HUES64 (cell line): ENCODE measurements at regions not wholly inside any gene's neighbourhood (a gene's known extent, or its start where the extent isn't known, plus 50 kb on each side); places are given as distances from the start of the nearest gene placed in this dataset.

Experiments
- H3K27ac ChIP-seq: 2 replicates; pipeline ENCODE4 v1.7.0; 2013; ENCODE audit warnings: low read depth, low read length, inconsistent platforms
- H3K27me3 ChIP-seq: 2 replicates; pipeline ENCODE4 v1.6.1; 2013; ENCODE audit warnings: mild to moderate bottlenecking, low read length; ENCODE audit not compliant: insufficient read depth
- H3K36me3 ChIP-seq: 2 replicates; pipeline ENCODE4 v1.6.1; 2013; ENCODE audit warnings: mild to moderate bottlenecking, low read length; ENCODE audit not compliant: insufficient read depth
- H3K4me1 ChIP-seq: 2 replicates; pipeline ENCODE4 v1.6.1; 2013; ENCODE audit warnings: mild to moderate bottlenecking, low read length, moderate library complexity; ENCODE audit not compliant: insufficient read depth
- H3K4me3 ChIP-seq: 2 replicates; pipeline ENCODE4 v1.5.1; 2013; ENCODE audit warnings: mild to moderate bottlenecking, low read length, moderate library complexity
- H3K9ac ChIP-seq: 2 replicates; pipeline ENCODE4 v1.6.1; 2013; ENCODE audit warnings: mild to moderate bottlenecking, low read depth, low read length
- H3K9me3 ChIP-seq: 2 replicates; pipeline ENCODE4 v1.6.1; 2013; ENCODE audit warnings: low read depth, low read length; ENCODE audit not compliant: insufficient read depth
- WGBS: fragments of 150-250, 120-280 bp; methylation state at CpG from one replicate; pipeline ENCODE4 v1.1.7; 2013; ENCODE audit warnings: missing lambda C conversion rate; 5-methylcytosine and 5-hydroxymethylcytosine counted together

GRCh38 chr5:96282020-96282419 lies 151.0 kb downstream of the PCSK1 start:
- no peaks in the 10 kb centered on the region for H3K36me3 ChIP-seq
- H3K9me3 ChIP-seq: peaks cover 4% of the 10 kb centered on the region; the same call in 1 of the 2 replicates
- H3K27ac ChIP-seq: no peak overlapping the region
- no peak overlapping the region for H3K9ac ChIP-seq
- WGBS: 96% methylated on average over 8 of the region's 8 CpGs
- H3K4me1 ChIP-seq: peaks cover 17% of the 10 kb centered on the region
- no peaks in the 10 kb centered on the region for H3K27me3 ChIP-seq
- H3K4me3 ChIP-seq: no peak overlapping the region

GRCh38 chr5:96280946-96281393 lies 152.1 kb downstream of the PCSK1 start:
- no peaks in the 10 kb centered on the region for H3K36me3 ChIP-seq
- no peaks in the 10 kb centered on the region for H3K27me3 ChIP-seq
- WGBS: 50% methylated on average over 2 of the region's 2 CpGs
- H3K9me3 ChIP-seq: peaks cover 4% of the 10 kb centered on the region; the same call in 1 of the 2 replicates
- no peak overlapping the region for H3K9ac ChIP-seq
- no peak overlapping the region for H3K27ac ChIP-seq
- peaks cover 8% of the 10 kb centered on the region for H3K4me1 ChIP-seq
- H3K4me3 ChIP-seq: no peak overlapping the region

- Histone ChIP-seq H3K9me3 (peaks cover 4% of the 10 kb centered on the region; the same call in 1 of the 2 replicates), H3K27me3 (no peaks in the 10 kb centered on the region), H3K9ac (no peak overlapping the region), H3K27ac (no peak overlapping the region), H3K36me3 (no peaks in the 10 kb centered on the region), H3K4me3 (no peak overlapping the region), H3K4me1 (no peaks in the 10 kb centered on the region)
- 95% methylated on average over 4 of the region's 6 CpGs for WGBS
Observed at GRCh38 chr5:96279801-96280542, 153.1 kb downstream of the PCSK1 start.

GRCh38 chr5:96278981-96279380 lies 154.1 kb downstream of the PCSK1 start:
- Histone ChIP-seq H3K4me1 (no peaks in the 10 kb centered on the region), H3K27ac (no peak overlapping the region), H3K27me3 (no peaks in the 10 kb centered on the region), H3K4me3 (no peak overlapping the region), H3K9me3 (peaks cover 4% of the 10 kb centered on the region; the same call in 1 of the 2 replicates), H3K9ac (no peak overlapping the region), H3K36me3 (no peaks in the 10 kb centered on the region)
- 97% methylated on average over 3 of the region's 3 CpGs for WGBS

- Histone ChIP-seq H3K4me1 (no peaks in the 10 kb centered on the region), H3K27ac (no peak overlapping the region), H3K27me3 (no peaks in the 10 kb centered on the region), H3K36me3 (no peaks in the 10 kb centered on the region), H3K9me3 (peaks cover 4% of the 10 kb centered on the region), H3K4me3 (no peak overlapping the region), H3K9ac (no peak overlapping the region)
- 86% methylated on average over 3 of the region's 3 CpGs for WGBS
Observed at GRCh38 chr5:96275051-96275450, 158.0 kb downstream of the PCSK1 start.

- Histone ChIP-seq H3K9me3 (peaks cover 4% of the 10 kb centered on the region; the same call in 1 of the 2 replicates), H3K4me1 (no peaks in the 10 kb centered on the region), H3K4me3 (no peak overlapping the region), H3K27me3 (no peaks in the 10 kb centered on the region), H3K9ac (no peak overlapping the region), H3K36me3 (no peaks in the 10 kb centered on the region), H3K27ac (no peak overlapping the region)
- no CpG with 5 or more reads among the region's 1 CpG for whole genome bisulfite sequencing
Observed at GRCh38 chr5:96265487-96265886, 167.6 kb downstream of the PCSK1 start.

- WGBS: 100% methylated on average over 2 of the region's 3 CpGs
- H3K27ac ChIP-seq: no peak overlapping the region
- H3K4me3 ChIP-seq: no peak overlapping the region
- no peaks in the 10 kb centered on the region for H3K4me1 ChIP-seq
- 0 out of 2 replicates have a peak, but pooled peaks cover 4% of the 10 kb centered on the region for H3K9me3 ChIP-seq
- no peaks in the 10 kb centered on the region for H3K36me3 ChIP-seq
- H3K27me3 ChIP-seq: no peaks in the 10 kb centered on the region
- H3K9ac ChIP-seq: no peak overlapping the region
Observed at GRCh38 chr5:96264047-96264446, 169.0 kb downstream of the PCSK1 start.

- WGBS: 37% methylated on average over 3 of the region's 3 CpGs
- no peak overlapping the region for H3K27ac ChIP-seq
- no peaks in the 10 kb centered on the region for H3K36me3 ChIP-seq
Observed at GRCh38 chr5:96262105-96262504, 170.9 kb downstream of the PCSK1 start.

GRCh38 chr5:96260009-96260408 lies 173.0 kb downstream of the PCSK1 start:
- 97% methylated on average over 5 of the region's 5 CpGs for WGBS
- H3K36me3 ChIP-seq: no peaks in the 10 kb centered on the region
- no peaks in the 10 kb centered on the region for H3K27me3 ChIP-seq
- H3K9ac ChIP-seq: no peak overlapping the region
- H3K9me3 ChIP-seq: no peaks in the 10 kb centered on the region
- H3K27ac ChIP-seq: no peak overlapping the region
- no peaks in the 10 kb centered on the region for H3K4me1 ChIP-seq
- no peak overlapping the region for H3K4me3 ChIP-seq

More at GRCh38 chr5:96262105-96262504, 170.9 kb downstream of the PCSK1 start:
- Histone ChIP-seq H3K9me3 (no peaks in the 10 kb centered on the region), H3K9ac (no peak overlapping the region), H3K4me1 (no peaks in the 10 kb centered on the region), H3K27me3 (no peaks in the 10 kb centered on the region), H3K4me3 (no peak overlapping the region)

- Histone ChIP-seq H3K27me3 (no peaks in the 10 kb centered on the region), H3K4me1 (no peaks in the 10 kb centered on the region), H3K27ac (no peak overlapping the region), H3K4me3 (no peak overlapping the region), H3K9ac (no peak overlapping the region), H3K9me3 (no peaks in the 10 kb centered on the region), H3K36me3 (no peaks in the 10 kb centered on the region)
- 100% methylated on average over 1 of the region's 2 CpGs for WGBS
Observed at GRCh38 chr5:96259151-96259772, 173.8 kb downstream of the PCSK1 start.

- H3K27me3 ChIP-seq: no peaks in the 10 kb centered on the region
- no peak overlapping the region for H3K27ac ChIP-seq
- H3K4me3 ChIP-seq: no peak overlapping the region
- H3K9me3 ChIP-seq: no peaks in the 10 kb centered on the region
- no peaks in the 10 kb centered on the region for H3K36me3 ChIP-seq
- H3K9ac ChIP-seq: no peak overlapping the region
- H3K4me1 ChIP-seq: no peaks in the 10 kb centered on the region
Observed at GRCh38 chr5:96258692-96259091, 174.4 kb downstream of the PCSK1 start.
